Gastroesophageal sphincter (tissue), 4 donors: ENCODE measurements at regions not wholly inside any gene's neighbourhood (a gene's known extent, or its start where the extent isn't known, plus 50 kb on each side); places are given as distances from the start of the nearest gene placed in this dataset.

Experiments
- ATAC-seq: fragments of 150-250 bp; one replicate; pipeline ENCODE4 v1.9.1; 2016; ENCODE audit warnings: mild to moderate bottlenecking, moderate library complexity
- H3K27ac ChIP-seq, 4 donors: fragments of 200-600 bp; sonication (generic) in 3 of 4; 1 replicate in 3 of 4; 2 replicates in 1 of 4; pipeline ENCODE4 v1.5.1; 2016 to 2019
- H3K27me3 ChIP-seq: fragments of 200-600 bp; sonication (generic); one replicate; pipeline ENCODE4 v1.5.1; 2019
- H3K36me3 ChIP-seq, 2 donors: fragments of 200-600 bp; sonication (generic); one replicate each; pipeline ENCODE4 v1.5.1; 2019; ENCODE audit warnings: control low read depth in 1 of 2
- H3K4me1 ChIP-seq, 3 donors: fragments of 200-600 bp; sonication (generic); 1 replicate in 2 of 3; 2 replicates in 1 of 3; pipeline ENCODE4 v1.5.1; 2016 to 2019; ENCODE audit warnings: control low read depth in 2 of 3
- H3K4me3 ChIP-seq, 2 donors: fragments of 200-600 bp; sonication (generic); one replicate each; pipeline ENCODE4 v1.5.1; 2019; ENCODE audit warnings: mild to moderate bottlenecking in 1 of 2, moderate library complexity in 1 of 2
- H3K9me3 ChIP-seq, 3 donors: fragments of 200-600 bp; sonication (generic); one replicate each; pipeline ENCODE4 v1.5.1; 2017 to 2019; ENCODE audit warnings: control low read depth in 2 of 3
- EP300 ChIP-seq: sonication (generic); formaldehyde crosslinking; IDR thresholded peaks from one replicate; pipeline ENCODE4 v1.6.1; 2017; ENCODE audit warnings: antibody characterized with exemption, mild to moderate bottlenecking
- POLR2A ChIP-seq, 2 donors: fragments of 450-650 bp; IDR thresholded peaks; one replicate each; pipeline ENCODE4 v1.6.1; 2017; ENCODE audit warnings: antibody characterized with exemption in 2 of 2, mild to moderate bottlenecking in 2 of 2, moderate library complexity in 1 of 2
- POLR2AphosphoS5 ChIP-seq: sonication (generic); formaldehyde crosslinking; IDR thresholded peaks from one replicate; pipeline ENCODE4 v1.6.1; 2017; ENCODE audit warnings: antibody characterized with exemption
- WGBS, 2 donors: methylation state at CpG; one replicate each; pipeline ENCODE4 v1.1.5; 2018; ENCODE audit warnings: low coverage in 1 of 2; 5-methylcytosine and 5-hydroxymethylcytosine counted together
- TF ChIP-seq, protein P1 (sequence below), 4 experiments: fragments of 200-600 bp in 2 of 4; fragments of 450-650 bp in 2 of 4; sonication (generic) in 1 of 4; IDR thresholded peaks; one replicate each; pipeline ENCODE4 v1.5.1; 2017 to 2019; ENCODE audit warnings: antibody characterized with exemption in 4 of 4, mild to moderate bottlenecking in 2 of 4, moderate library complexity in 2 of 4

DNA sequence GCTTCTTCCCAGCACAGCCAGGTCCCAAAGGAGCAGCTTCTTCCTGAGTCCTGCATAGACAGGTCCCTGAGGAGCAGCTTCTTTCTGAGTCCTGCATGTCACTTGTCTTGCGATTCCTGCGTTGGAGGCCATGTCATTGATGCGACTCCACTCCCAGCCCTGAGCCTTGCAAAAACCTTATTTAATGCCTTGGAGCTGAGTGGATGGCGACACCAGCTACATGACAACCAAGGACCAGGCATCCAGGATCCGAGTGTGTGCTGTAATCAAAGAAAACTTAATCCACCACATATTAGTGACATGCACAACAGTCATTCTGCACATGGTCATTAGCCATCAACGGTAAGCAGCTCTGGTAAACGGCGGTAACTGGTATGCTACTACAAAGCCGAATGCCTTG, 315.8 kb downstream of the TEX29 start:
- Histone ChIP-seq H3K36me3 (no peaks in the 10 kb centered on the region), H3K9me3 (no peaks in the 10 kb centered on the region), H3K27ac (no peak overlapping the region), H3K27me3 (peaks cover 19% of the 10 kb centered on the region), H3K4me3 (no peak overlapping the region), H3K4me1 (no peaks in the 10 kb centered on the region)
- WGBS, 2 donors, result 84 to 92% methylated on average over 4 to 6 of the region's 9 CpGs
- TF ChIP-seq, protein P1, sequence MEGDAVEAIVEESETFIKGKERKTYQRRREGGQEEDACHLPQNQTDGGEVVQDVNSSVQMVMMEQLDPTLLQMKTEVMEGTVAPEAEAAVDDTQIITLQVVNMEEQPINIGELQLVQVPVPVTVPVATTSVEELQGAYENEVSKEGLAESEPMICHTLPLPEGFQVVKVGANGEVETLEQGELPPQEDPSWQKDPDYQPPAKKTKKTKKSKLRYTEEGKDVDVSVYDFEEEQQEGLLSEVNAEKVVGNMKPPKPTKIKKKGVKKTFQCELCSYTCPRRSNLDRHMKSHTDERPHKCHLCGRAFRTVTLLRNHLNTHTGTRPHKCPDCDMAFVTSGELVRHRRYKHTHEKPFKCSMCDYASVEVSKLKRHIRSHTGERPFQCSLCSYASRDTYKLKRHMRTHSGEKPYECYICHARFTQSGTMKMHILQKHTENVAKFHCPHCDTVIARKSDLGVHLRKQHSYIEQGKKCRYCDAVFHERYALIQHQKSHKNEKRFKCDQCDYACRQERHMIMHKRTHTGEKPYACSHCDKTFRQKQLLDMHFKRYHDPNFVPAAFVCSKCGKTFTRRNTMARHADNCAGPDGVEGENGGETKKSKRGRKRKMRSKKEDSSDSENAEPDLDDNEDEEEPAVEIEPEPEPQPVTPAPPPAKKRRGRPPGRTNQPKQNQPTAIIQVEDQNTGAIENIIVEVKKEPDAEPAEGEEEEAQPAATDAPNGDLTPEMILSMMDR (IDR thresholded peaks at IDR 0.05), result no peak
- TF ChIP-seq POLR2AphosphoS5 (no peak), POLR2A (IDR thresholded peaks at IDR 0.05) (no peak), EP300 (no peak)
- ATAC-seq, result no peak

DNA sequence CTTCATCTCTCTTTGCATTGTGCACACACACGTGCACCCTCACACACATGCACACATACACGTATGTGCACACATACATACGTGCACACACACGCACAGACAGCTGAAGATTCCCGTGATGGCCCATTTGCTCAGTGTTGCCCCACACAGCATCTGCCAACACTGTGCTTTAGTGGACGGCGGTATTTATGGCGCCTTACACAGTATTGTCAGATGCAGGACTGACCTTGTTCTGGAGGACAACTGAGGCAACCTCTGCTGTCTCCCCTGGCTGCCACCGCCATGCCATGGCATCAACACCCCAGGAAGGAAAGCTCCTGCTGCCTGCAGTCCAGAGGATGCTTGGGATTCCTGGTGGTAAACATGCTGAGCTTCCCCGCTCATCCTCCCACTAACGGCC, 316.4 kb downstream of the TEX29 start:
- no peak for TF ChIP-seq EP300
- no peak for TF ChIP-seq POLR2A (IDR thresholded peaks at IDR 0.05)
- TF ChIP-seq POLR2AphosphoS5, result no peak
- TF ChIP-seq, protein P1 (IDR thresholded peaks at IDR 0.05), result no peak
- Histone ChIP-seq H3K27me3 (peaks cover 19% of the 10 kb centered on the region), H3K36me3 (no peaks in the 10 kb centered on the region), H3K4me3 (no peak overlapping the region), H3K4me1 (no peaks in the 10 kb centered on the region), H3K9me3 (no peaks in the 10 kb centered on the region), H3K27ac (no peak overlapping the region)
- ATAC-seq, result no peak
- whole genome bisulfite sequencing, 2 donors, result 71 to 73% methylated on average over 5 to 7 of the region's 11 CpGs

DNA sequence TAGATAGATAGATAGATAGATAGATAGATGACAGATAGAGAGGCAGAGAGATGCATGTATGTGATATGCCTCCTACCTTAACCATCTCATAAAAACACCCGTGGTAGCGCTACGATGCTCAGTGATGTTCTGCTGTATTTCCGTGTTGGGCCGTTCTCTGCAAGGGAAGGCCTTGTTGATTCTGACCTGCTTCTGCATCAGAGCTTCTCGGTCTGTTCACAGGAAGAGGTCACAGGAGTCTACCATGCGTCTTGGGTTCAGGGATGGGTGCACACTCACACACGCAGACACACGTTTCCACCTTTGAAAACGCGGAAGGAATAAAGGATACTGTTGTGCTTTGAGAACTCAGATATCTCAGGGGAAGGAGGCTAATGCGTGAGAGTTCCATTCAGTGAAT, 316.9 kb downstream of the TEX29 start:
- ATAC-seq, result no peak
- no peak overlapping the region for H3K4me3 ChIP-seq
- H3K9me3 ChIP-seq, result no peaks in the 10 kb centered on the region
- H3K4me1 ChIP-seq, result no peaks in the 10 kb centered on the region
- H3K27ac ChIP-seq, result no peak overlapping the region
- TF ChIP-seq EP300 (no peak), POLR2A (IDR thresholded peaks at IDR 0.05) (no peak), POLR2AphosphoS5 (no peak)
- TF ChIP-seq, protein P1 (IDR thresholded peaks at IDR 0.05), result no peak
- H3K27me3 ChIP-seq, result peaks cover 19% of the 10 kb centered on the region
- WGBS, 2 donors, result 80 to 90% methylated on average over 7 to 9 of the region's 12 CpGs
- no peaks in the 10 kb centered on the region for H3K36me3 ChIP-seq

DNA sequence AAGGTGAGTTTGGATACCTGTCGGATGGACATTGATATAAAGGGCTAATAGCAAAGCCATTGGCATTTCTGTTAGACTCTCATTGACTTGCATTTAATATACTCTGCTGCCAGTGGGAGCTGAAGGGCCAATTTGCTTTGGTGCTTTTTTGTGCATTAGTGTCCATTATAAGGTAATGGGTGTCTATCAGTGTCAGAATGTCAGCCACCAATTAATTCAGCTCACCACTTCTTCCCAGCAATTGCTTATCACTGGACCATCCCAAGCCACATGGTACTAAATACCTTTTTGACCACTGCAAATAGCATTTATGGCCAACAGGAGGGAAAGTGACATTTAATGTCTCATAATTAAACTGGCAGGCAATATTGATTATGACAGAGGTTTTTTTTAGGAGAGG, 317.8 kb downstream of the TEX29 start:
- Histone ChIP-seq H3K36me3 (no peaks in the 10 kb centered on the region), H3K27ac (no peak overlapping the region), H3K27me3 (peaks cover 19% of the 10 kb centered on the region), H3K4me1 (no peaks in the 10 kb centered on the region), H3K4me3 (no peak overlapping the region), H3K9me3 (no peaks in the 10 kb centered on the region)
- ATAC-seq, result no peak
- 94% methylated on average over 1 of the region's 1 CpG; no CpG with 5 or more reads in 1 of the 2 donors for WGBS, 2 donors
- no peak for TF ChIP-seq POLR2AphosphoS5
- TF ChIP-seq EP300, result no peak
- no peak for TF ChIP-seq POLR2A (IDR thresholded peaks at IDR 0.05)
- TF ChIP-seq, protein P1 (IDR thresholded peaks at IDR 0.05), result no peak

DNA sequence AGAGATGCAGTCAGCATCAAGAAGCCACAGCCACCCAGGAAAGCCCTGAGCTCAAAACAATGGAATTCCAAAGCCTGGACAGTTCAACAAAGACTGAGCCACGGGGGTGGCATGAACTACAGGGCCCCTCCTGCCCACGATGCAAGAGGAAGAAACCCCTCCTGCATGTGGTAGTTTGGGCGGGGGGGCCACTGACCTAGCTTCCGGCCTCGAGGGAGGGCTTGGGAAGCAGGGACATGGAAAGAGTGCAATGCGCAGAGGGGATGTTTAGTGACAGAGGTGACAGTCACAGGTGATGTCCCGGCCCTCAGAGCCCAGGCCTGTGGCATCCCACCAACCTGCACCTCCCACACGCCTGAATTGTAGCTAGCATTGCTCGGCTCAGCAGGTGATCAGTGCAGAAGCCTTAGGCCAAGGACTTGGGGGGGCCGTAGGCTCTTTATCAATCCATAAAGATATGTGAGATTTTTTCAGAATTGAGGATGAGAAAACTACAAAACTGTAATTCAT, 318.8 kb downstream of the TEX29 start:
- no peaks in the 10 kb centered on the region for H3K9me3 ChIP-seq
- TF ChIP-seq EP300 (no peak), POLR2A (IDR thresholded peaks at IDR 0.05) (no peak), POLR2AphosphoS5 (no peak)
- TF ChIP-seq, protein P1 (IDR thresholded peaks at IDR 0.05), result no peak
- no peaks in the 10 kb centered on the region for H3K36me3 ChIP-seq
- no peaks in the 10 kb centered on the region for H3K4me1 ChIP-seq
- peaks cover 19% of the 10 kb centered on the region for H3K27me3 ChIP-seq
- H3K27ac ChIP-seq, result no peak overlapping the region
- WGBS, 2 donors, result 84 to 88% methylated on average over 5 to 6 of the region's 10 CpGs
- ATAC-seq, result no peak
- no peak overlapping the region for H3K4me3 ChIP-seq
